GM12872 (cell line): ENCODE measurements at regions not wholly inside any gene's neighbourhood (a gene's known extent, or its start where the extent isn't known, plus 50 kb on each side); places are given as distances from the start of the nearest gene placed in this dataset.

ENCODE experiments used
- CTCF ChIP-seq: IDR thresholded peaks from 3 replicates; pipeline ENCODE4 v1.5.1; 2011; ENCODE audit warnings: low read depth, mild to moderate bottlenecking, low read length, moderate library complexity; ENCODE audit not compliant: insufficient read depth

- TF ChIP-seq CTCF, result no peak
Measured at GRCh38 chr6:135791441-135791840, 60.1 kb upstream of the PDE7B start.

GRCh38 chr6:135796643-135797305 lies 54.7 kb upstream of the PDE7B start:
- TF ChIP-seq CTCF, result no peak

- no peak for TF ChIP-seq CTCF
Measured at GRCh38 chr6:135797361-135797760, 54.1 kb upstream of the PDE7B start.

- no peak for TF ChIP-seq CTCF
Measured at GRCh38 chr6:135798751-135799515, 52.6 kb upstream of the PDE7B start.
